Neural progenitor cell (in vitro differentiated cells): ENCODE measurements at regions not wholly inside any gene's neighbourhood (a gene's known extent, or its start where the extent isn't known, plus 50 kb on each side); places are given as distances from the start of the nearest gene placed in this dataset.

ENCODE experiments used
- EZH2 ChIP-seq: fragments of 200-600 bp; sonication (generic); IDR thresholded peaks from 2 replicates; pipeline ENCODE4 v1.6.1; 2017; ENCODE audit warnings: antibody characterized with exemption, mild to moderate bottlenecking, moderate library complexity
- EZH2phosphoT487 ChIP-seq: fragments of 200-600 bp; sonication (generic); IDR thresholded peaks from 2 replicates; pipeline ENCODE4 v1.6.1; 2017; ENCODE audit warnings: antibody characterized with exemption
- TF ChIP-seq, protein P1 (sequence below): fragments of 200-600 bp; sonication (generic); IDR thresholded peaks from 2 replicates; pipeline ENCODE4 v1.5.1; 2017; ENCODE audit warnings: antibody characterized with exemption, mild to moderate bottlenecking

DNA sequence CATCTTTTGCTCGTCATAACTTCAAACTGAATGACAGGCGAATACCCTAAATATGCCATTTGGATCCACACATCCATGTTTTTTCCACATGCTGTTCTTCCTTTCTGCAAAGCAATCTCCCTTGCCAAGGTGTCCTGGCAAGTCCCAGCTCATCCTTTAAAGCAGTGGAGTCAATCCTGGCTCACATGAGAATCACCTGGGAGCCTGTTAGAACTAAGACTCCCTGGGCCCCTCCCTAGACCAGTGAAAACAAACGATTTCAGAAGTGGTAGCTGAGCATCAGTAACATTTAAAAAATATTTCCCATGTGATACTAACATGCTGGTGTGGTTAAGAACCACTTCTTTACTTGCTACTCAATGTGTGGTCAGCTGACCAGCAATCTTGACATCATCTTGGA is 50.6 kb upstream of the PARD3B start:
- TF ChIP-seq, protein P1, sequence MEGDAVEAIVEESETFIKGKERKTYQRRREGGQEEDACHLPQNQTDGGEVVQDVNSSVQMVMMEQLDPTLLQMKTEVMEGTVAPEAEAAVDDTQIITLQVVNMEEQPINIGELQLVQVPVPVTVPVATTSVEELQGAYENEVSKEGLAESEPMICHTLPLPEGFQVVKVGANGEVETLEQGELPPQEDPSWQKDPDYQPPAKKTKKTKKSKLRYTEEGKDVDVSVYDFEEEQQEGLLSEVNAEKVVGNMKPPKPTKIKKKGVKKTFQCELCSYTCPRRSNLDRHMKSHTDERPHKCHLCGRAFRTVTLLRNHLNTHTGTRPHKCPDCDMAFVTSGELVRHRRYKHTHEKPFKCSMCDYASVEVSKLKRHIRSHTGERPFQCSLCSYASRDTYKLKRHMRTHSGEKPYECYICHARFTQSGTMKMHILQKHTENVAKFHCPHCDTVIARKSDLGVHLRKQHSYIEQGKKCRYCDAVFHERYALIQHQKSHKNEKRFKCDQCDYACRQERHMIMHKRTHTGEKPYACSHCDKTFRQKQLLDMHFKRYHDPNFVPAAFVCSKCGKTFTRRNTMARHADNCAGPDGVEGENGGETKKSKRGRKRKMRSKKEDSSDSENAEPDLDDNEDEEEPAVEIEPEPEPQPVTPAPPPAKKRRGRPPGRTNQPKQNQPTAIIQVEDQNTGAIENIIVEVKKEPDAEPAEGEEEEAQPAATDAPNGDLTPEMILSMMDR = no peak
- TF ChIP-seq EZH2 (no peak), EZH2phosphoT487 (no peak)
